Esophagus squamous epithelium (tissue), 4 donors: ENCODE measurements at regions not wholly inside any gene's neighbourhood (a gene's known extent, or its start where the extent isn't known, plus 50 kb on each side); places are given as distances from the start of the nearest gene placed in this dataset.

Experiments used
- POLR2A ChIP-seq, 4 donors: fragments of 450-650 bp; IDR thresholded peaks; one replicate each; pipeline ENCODE4 v1.6.1; 2017; ENCODE audit warnings: antibody characterized with exemption in 4 of 4, mild to moderate bottlenecking in 4 of 4, moderate library complexity in 3 of 4
- TF ChIP-seq, protein P1 (sequence below), 6 experiments: fragments of 450-650 bp in 4 of 6; fragments of 200-600 bp in 2 of 6; sonication (generic) in 2 of 6; IDR thresholded peaks; one replicate each; pipeline ENCODE4 v1.5.1; 2016 to 2019; ENCODE audit warnings: antibody characterized with exemption in 6 of 6, mild to moderate bottlenecking in 4 of 6, moderate library complexity in 4 of 6

DNA sequence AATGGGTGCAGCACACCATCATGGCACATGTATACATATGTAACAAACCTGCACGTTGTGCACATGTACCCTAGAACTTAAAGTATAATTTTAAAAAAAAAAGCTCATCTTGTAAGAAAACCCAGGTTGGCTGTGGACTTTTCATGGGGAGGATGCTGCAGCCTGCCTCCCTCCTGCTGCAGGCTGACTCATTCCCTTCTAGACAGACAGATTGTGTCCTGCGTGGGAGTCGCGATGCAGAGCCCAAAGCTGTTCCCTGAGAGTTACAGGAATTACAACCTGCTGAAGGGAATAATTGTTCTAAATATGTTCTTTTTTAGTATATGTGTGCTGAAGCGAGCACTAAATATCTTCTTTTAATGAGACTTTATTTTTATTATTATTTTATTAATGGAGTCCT is 93.2 kb downstream of the TBX19 start:
- TF ChIP-seq, protein P1, sequence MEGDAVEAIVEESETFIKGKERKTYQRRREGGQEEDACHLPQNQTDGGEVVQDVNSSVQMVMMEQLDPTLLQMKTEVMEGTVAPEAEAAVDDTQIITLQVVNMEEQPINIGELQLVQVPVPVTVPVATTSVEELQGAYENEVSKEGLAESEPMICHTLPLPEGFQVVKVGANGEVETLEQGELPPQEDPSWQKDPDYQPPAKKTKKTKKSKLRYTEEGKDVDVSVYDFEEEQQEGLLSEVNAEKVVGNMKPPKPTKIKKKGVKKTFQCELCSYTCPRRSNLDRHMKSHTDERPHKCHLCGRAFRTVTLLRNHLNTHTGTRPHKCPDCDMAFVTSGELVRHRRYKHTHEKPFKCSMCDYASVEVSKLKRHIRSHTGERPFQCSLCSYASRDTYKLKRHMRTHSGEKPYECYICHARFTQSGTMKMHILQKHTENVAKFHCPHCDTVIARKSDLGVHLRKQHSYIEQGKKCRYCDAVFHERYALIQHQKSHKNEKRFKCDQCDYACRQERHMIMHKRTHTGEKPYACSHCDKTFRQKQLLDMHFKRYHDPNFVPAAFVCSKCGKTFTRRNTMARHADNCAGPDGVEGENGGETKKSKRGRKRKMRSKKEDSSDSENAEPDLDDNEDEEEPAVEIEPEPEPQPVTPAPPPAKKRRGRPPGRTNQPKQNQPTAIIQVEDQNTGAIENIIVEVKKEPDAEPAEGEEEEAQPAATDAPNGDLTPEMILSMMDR (IDR thresholded peaks at IDR 0.05) = no peak
- no peak for TF ChIP-seq POLR2A (IDR thresholded peaks at IDR 0.05)
